Lung (tissue), 11 donors: ENCODE measurements at regions not wholly inside any gene's neighbourhood (a gene's known extent, or its start where the extent isn't known, plus 50 kb on each side); places are given as distances from the start of the nearest gene placed in this dataset.

Source experiments
- ATAC-seq: fragments of 200-7000 bp; cut with Tn5 transposase; one replicate; pipeline ENCODE4 v1.9.1; 2020; ENCODE audit warnings: moderate number of reproducible peaks; ENCODE audit not compliant: insufficient read depth, low FRiP score
- DNase-seq, 3 donors: peaks; one replicate each; pipeline ENCODE4 v3.0.0-alpha.2; 2013 to 2017
- H3K27ac ChIP-seq, 2 donors: one replicate each; pipeline ENCODE4 v1.5.1; 2013; ENCODE audit warnings: mild to moderate bottlenecking in 2 of 2, moderate library complexity in 2 of 2, control low read depth in 1 of 2, inconsistent platforms in 1 of 2, low read depth in 1 of 2, low read length in 1 of 2
- H3K27me3 ChIP-seq, 3 donors: one replicate each; pipeline ENCODE4 v1.5.1; 2013; ENCODE audit warnings: low read length in 2 of 3; ENCODE audit not compliant: control insufficient read depth in 3 of 3, insufficient read depth in 3 of 3
- H3K36me3 ChIP-seq, 4 donors: one replicate each; pipeline ENCODE4 v1.5.1; 2013; ENCODE audit warnings: low read length in 4 of 4, mild to moderate bottlenecking in 1 of 4, moderate library complexity in 1 of 4; ENCODE audit not compliant: control insufficient read depth in 4 of 4, insufficient read depth in 4 of 4
- H3K4me1 ChIP-seq, 5 donors: one replicate each; pipeline ENCODE4 v1.5.1; 2013; ENCODE audit warnings: low read length in 5 of 5, mild to moderate bottlenecking in 2 of 5, moderate library complexity in 1 of 5; ENCODE audit not compliant: control insufficient read depth in 5 of 5, insufficient read depth in 5 of 5
- H3K4me3 ChIP-seq: one replicate; pipeline ENCODE4 v1.5.1; 2013; ENCODE audit warnings: mild to moderate bottlenecking, control low read depth, moderate library complexity
- H3K9ac ChIP-seq, 2 donors: one replicate each; pipeline ENCODE4 v1.5.1; 2013; ENCODE audit warnings: low read length in 2 of 2, control low read depth in 1 of 2; ENCODE audit not compliant: insufficient read depth in 1 of 2
- H3K9me3 ChIP-seq, 4 donors: one replicate each; pipeline ENCODE4 v1.5.1; 2013; ENCODE audit warnings: low read length in 3 of 4, mild to moderate bottlenecking in 1 of 4, moderate library complexity in 1 of 4; ENCODE audit not compliant: control insufficient read depth in 4 of 4, insufficient read depth in 3 of 4
- CTCF ChIP-seq: IDR thresholded peaks from 2 replicates; pipeline ENCODE4 v1.5.1; 2012; ENCODE audit warnings: mild to moderate bottlenecking; ENCODE audit errors: control extremely low read depth, extremely low read depth
- WGBS, 2 donors: extraction: QIAGEN DNeasy Blood & Tissue Kit; methylation state at CpG; one replicate each; pipeline ENCODE4 v1.1.7; 2013; 5-methylcytosine and 5-hydroxymethylcytosine counted together
- donor health status: control.
- donor health status: control.
- donor health status: Bipolar disorder and iron deficiency.
- donor health status: healthy.
- donor health status: DM: yes; HTN: yes; CAD: no.

- H3K27me3 ChIP-seq, result no peaks in the 10 kb centered on the region
- no peak overlapping the region for H3K4me3 ChIP-seq
- WGBS, 2 donors, result 81 to 88% methylated on average over 3 of the region's 3 CpGs
- H3K9me3 ChIP-seq, result no peaks in the 10 kb centered on the region
- DNase-seq (no peak), ATAC-seq (no peak)
- no peak overlapping the region for H3K27ac ChIP-seq
- no peaks in the 10 kb centered on the region for H3K36me3 ChIP-seq
- no peaks in the 10 kb centered on the region for H3K4me1 ChIP-seq
- no peak overlapping the region for H3K9ac ChIP-seq
- TF ChIP-seq CTCF, result no peak
These were observed 1104.7 kb downstream of the SLC6A15 start for GRCh38 chr12:83807871-83808270.

DNA sequence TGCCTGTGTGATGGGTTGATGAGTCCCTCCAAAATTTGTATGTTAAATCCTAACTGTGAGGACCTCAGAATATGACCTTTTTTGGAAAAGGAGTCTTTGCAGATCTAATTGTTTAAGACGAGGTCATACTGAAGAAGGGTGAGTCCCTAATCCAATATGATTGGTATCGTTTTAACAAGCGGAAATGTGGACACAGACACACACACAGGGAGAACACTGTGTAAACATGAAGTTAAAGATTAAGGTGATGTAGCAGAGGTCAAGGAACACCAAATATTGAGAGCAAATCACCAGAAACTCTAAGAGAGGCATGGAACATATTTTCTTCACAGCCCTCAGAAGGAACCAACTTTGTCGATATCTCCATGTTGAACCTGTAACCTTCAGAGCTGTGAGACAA is 1106.7 kb downstream of the SLC6A15 start:
- Histone ChIP-seq H3K9me3 (no peaks in the 10 kb centered on the region), H3K27ac (no peak overlapping the region), H3K4me1 (no peaks in the 10 kb centered on the region), H3K36me3 (no peaks in the 10 kb centered on the region), H3K4me3 (no peak overlapping the region), H3K9ac (no peak overlapping the region), H3K27me3 (no peaks in the 10 kb centered on the region)
- ATAC-seq (no peak), DNase-seq (no peak)
- 55 to 68% methylated on average over 4 of the region's 4 CpGs for WGBS, 2 donors
- no peak for TF ChIP-seq CTCF

- Histone ChIP-seq H3K4me1 (no peaks in the 10 kb centered on the region), H3K36me3 (no peaks in the 10 kb centered on the region), H3K9ac (no peak overlapping the region), H3K27ac (no peak overlapping the region), H3K27me3 (no peaks in the 10 kb centered on the region), H3K9me3 (no peaks in the 10 kb centered on the region), H3K4me3 (no peak overlapping the region)
- DNase-seq (no peak), ATAC-seq (no peak)
- no peak for TF ChIP-seq CTCF
- 77 to 83% methylated on average over 4 of the region's 4 CpGs for WGBS, 2 donors
These were observed 1107.3 kb downstream of the SLC6A15 start for GRCh38 chr12:83805156-83805772.

DNA sequence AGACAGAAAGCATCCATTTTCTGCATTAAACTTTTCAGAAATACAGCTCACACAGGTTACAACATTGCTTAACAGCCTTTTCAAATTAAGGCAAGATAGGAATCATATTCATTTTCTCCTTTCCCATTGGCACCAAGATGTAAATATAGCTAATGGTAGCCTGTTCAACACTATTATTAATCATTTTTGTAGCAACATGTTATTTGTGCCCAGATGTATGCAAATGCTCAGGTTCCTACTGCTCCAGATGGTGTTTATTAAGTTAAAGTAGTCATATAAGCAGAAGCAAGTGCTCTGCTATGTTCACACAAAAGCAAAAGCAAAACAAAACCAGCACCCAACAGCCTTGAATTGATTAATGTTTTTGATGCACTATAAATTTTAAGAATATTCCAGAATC is 1110.6 kb downstream of the SLC6A15 start:
- Histone ChIP-seq H3K36me3 (no peaks in the 10 kb centered on the region), H3K9me3 (no peaks in the 10 kb centered on the region), H3K27me3 (no peaks in the 10 kb centered on the region), H3K27ac (no peak overlapping the region), H3K9ac (no peak overlapping the region), H3K4me1 (no peaks in the 10 kb centered on the region), H3K4me3 (no peak overlapping the region)
- no peak for ATAC-seq
- no peak for DNase-seq
- no peak for TF ChIP-seq CTCF
